HEK293 (cell line): ENCODE measurements at regions not wholly inside any gene's neighbourhood (a gene's known extent, or its start where the extent isn't known, plus 50 kb on each side); places are given as distances from the start of the nearest gene placed in this dataset.

Experiments
- CTCF ChIA-PET: fragments of 350-600 bp; formaldehyde crosslinking; extraction: SDS; loops from one replicate; lab custom pipeline; 2021; ENCODE audit warnings: antibody characterized with exemption; lab: Yijun Ruan, JAX
- POLR2A ChIA-PET: fragments of 300-600 bp; formaldehyde crosslinking; extraction: SDS; loops from one replicate; lab custom pipeline; 2020; ENCODE audit warnings: antibody characterized with exemption, inconsistent platforms; lab: Yijun Ruan, JAX
- H3K27ac ChIP-seq: fragments of 200-500 bp; sonication (Bioruptor generic); 2 replicates; pipeline ENCODE4 v1.5.1; 2014; ENCODE audit warnings: low read depth, low read length, control low read depth, inconsistent platforms; ENCODE audit errors: extremely low read depth
- H3K36me3 ChIP-seq, 2 experiments: fragments of 200-500 bp in 1 of 2; sonication (Bioruptor generic) in 1 of 2; 1 replicate in 1 of 2; 2 replicates in 1 of 2; pipeline ENCODE4 v1.5.1; 2014 to 2017; ENCODE audit warnings: inconsistent platforms in 2 of 2, low read length in 2 of 2; ENCODE audit not compliant: control insufficient read depth in 2 of 2, insufficient read depth in 1 of 2
- H3K4me1 ChIP-seq: fragments of 200-500 bp; sonication (Bioruptor generic); 2 replicates; pipeline ENCODE4 v1.5.1; 2014; ENCODE audit warnings: mild to moderate bottlenecking, low read length, inconsistent platforms; ENCODE audit not compliant: control insufficient read depth, insufficient read depth
- H3K4me3 ChIP-seq: 2 replicates; pipeline ENCODE4 v1.5.1; 2011; ENCODE audit warnings: low read depth, mild to moderate bottlenecking, control low read depth, low read length, moderate library complexity
- H3K9me3 ChIP-seq: fragments of 200-500 bp; sonication (Bioruptor generic); 2 replicates; pipeline ENCODE4 v1.5.1; 2014; ENCODE audit warnings: low read depth, low read length, inconsistent platforms; ENCODE audit not compliant: control insufficient read depth, insufficient read depth
- AEBP2 ChIP-seq: fragments of 450-650 bp; formaldehyde crosslinking; IDR thresholded peaks from 2 replicates; pipeline ENCODE4 v1.5.1; 2016; ENCODE audit warnings: missing biosample characterization, missing genetic modification characterization, borderline replicate concordance
- BCL11A ChIP-seq: fragments of 450-650 bp; formaldehyde crosslinking; IDR thresholded peaks from 2 replicates; pipeline ENCODE4 v1.5.1; 2016; ENCODE audit warnings: low read depth, missing biosample characterization, missing genetic modification characterization
- HOXA7 ChIP-seq: sonication (generic); formaldehyde crosslinking; IDR thresholded peaks from 2 replicates; pipeline ENCODE4 v1.8.1; 2022; ENCODE audit warnings: missing genetic modification reagents, borderline replicate concordance
- INSM2 ChIP-seq: fragments of 450-650 bp; formaldehyde crosslinking; IDR thresholded peaks from 2 replicates; pipeline ENCODE4 v1.5.1; 2016; ENCODE audit warnings: missing biosample characterization, missing genetic modification characterization
- PBX3 ChIP-seq: sonication (generic); formaldehyde crosslinking; IDR thresholded peaks from 2 replicates; pipeline ENCODE4 v1.8.1; 2022; ENCODE audit warnings: mild to moderate bottlenecking, moderate library complexity, missing genetic modification reagents
- SALL2 ChIP-seq: fragments of 450-650 bp; formaldehyde crosslinking; IDR thresholded peaks from 2 replicates; pipeline ENCODE4 v1.5.0; 2017; ENCODE audit warnings: missing biosample characterization, mild to moderate bottlenecking, missing genetic modification characterization, borderline replicate concordance
- WT1 ChIP-seq: fragments of 450-650 bp; formaldehyde crosslinking; IDR thresholded peaks from 2 replicates; pipeline ENCODE4 v1.5.1; 2016; ENCODE audit warnings: missing biosample characterization, missing genetic modification characterization
- ZBTB8A ChIP-seq: fragments of 450-650 bp; formaldehyde crosslinking; IDR thresholded peaks from 2 replicates; pipeline ENCODE4 v1.5.1; 2016; ENCODE audit warnings: missing biosample characterization, missing genetic modification characterization
- ZFP3 ChIP-seq: fragments of 450-650 bp; formaldehyde crosslinking; IDR thresholded peaks from 2 replicates; pipeline ENCODE4 v1.5.1; 2016; ENCODE audit warnings: low read depth, missing biosample characterization, missing genetic modification characterization
- ZNF239 ChIP-seq: fragments of 450-650 bp; formaldehyde crosslinking; IDR thresholded peaks from 2 replicates; pipeline ENCODE4 v1.5.1; 2016; ENCODE audit warnings: missing biosample characterization, missing genetic modification characterization
- ZNF292 ChIP-seq: fragments of 450-650 bp; formaldehyde crosslinking; IDR thresholded peaks from 2 replicates; pipeline ENCODE4 v1.5.1; 2016; ENCODE audit warnings: low read depth, missing biosample characterization, missing genetic modification characterization, borderline replicate concordance
- ZNF391 ChIP-seq: fragments of 450-650 bp; formaldehyde crosslinking; IDR thresholded peaks from 2 replicates; pipeline ENCODE4 v1.5.1; 2016; ENCODE audit warnings: low read depth, missing biosample characterization, missing genetic modification characterization, borderline replicate concordance
- ZNF549 ChIP-seq: fragments of 450-650 bp; IDR thresholded peaks from 2 replicates; pipeline ENCODE4 v1.5.1; 2018; ENCODE audit warnings: missing biosample characterization, missing genetic modification characterization, mild to moderate bottlenecking, inconsistent platforms, moderate library complexity
- ZNF600 ChIP-seq: fragments of 450-650 bp; formaldehyde crosslinking; IDR thresholded peaks from 2 replicates; pipeline ENCODE4 v1.5.1; 2016; ENCODE audit warnings: missing biosample characterization, missing genetic modification characterization
- TF ChIP-seq, protein P1 (sequence below): fragments of 450-650 bp; formaldehyde crosslinking; IDR thresholded peaks from 2 replicates; pipeline ENCODE4 v1.5.1; 2017; ENCODE audit warnings: missing biosample characterization, mild to moderate bottlenecking, missing genetic modification characterization, moderate library complexity
- TF ChIP-seq, protein P2 (sequence below): fragments of 450-650 bp; formaldehyde crosslinking; IDR thresholded peaks from 2 replicates; pipeline ENCODE4 v1.5.1; 2016; ENCODE audit warnings: missing biosample characterization, missing genetic modification characterization
- TF ChIP-seq, protein P3 (sequence below): fragments of 450-650 bp; formaldehyde crosslinking; IDR thresholded peaks from 2 replicates; pipeline ENCODE4 v1.5.1; 2016; ENCODE audit warnings: missing biosample characterization, missing genetic modification characterization, low read depth
- TF ChIP-seq, protein P4 (sequence below): fragments of 450-650 bp; formaldehyde crosslinking; IDR thresholded peaks from 2 replicates; pipeline ENCODE4 v1.5.0; 2017; ENCODE audit warnings: missing biosample characterization, missing genetic modification characterization, borderline replicate concordance

DNA sequence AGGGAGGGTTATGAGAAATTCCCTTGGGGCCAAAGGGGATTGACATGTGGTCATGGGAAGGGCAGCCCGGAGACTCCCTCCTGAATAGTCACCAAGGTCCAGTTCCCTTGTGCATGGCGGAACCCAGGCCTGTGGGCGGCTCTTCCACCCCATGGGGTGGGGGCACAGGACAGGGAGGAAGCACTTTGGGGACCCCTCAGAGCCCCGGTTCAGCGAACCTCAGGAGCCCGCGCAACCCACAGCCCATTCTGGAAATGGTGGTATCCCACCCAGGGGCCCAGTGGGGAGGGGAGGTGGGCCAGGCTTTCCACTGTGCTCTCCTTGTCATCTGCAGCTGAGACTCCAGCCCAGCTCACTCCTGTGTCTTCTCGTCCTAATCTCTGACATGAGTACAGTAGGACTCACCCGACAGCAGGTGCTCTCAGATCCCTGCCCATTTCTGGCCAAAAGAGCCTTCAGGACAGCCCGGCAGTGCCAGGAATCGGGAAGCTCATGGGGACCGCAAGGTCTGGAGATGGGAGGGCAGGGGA, 255.2 kb upstream of the SFSWAP start:
- ChIA-PET CTCF (interaction anchor here (0.6 to 2.5 kb wide), 11 partner anchors 37 to 772 kb away, joined by 3 to 23 read pairs (median 4); no protein-coding TSS in a partner anchor), POLR2A (no interaction called here)
- no peaks in the 10 kb centered on the region for H3K4me1 ChIP-seq
- H3K36me3 ChIP-seq: no peaks in the 10 kb centered on the region
- TF ChIP-seq ZNF239 (no peak), ZBTB8A (tag by site-specific recombination) (no peak), ZFP3 (tag by site-specific recombination) (no peak), BCL11A (tag by site-specific recombination) (no peak), WT1 (tag by site-specific recombination) (no peak), PBX3 (CRISPR knock-in tag) (no peak), INSM2 (tag by site-specific recombination) (no peak), ZNF549 (tag by site-specific recombination) (no peak), ZNF292 (tag by site-specific recombination) (no peak), AEBP2 (tag by site-specific recombination) (no peak), ZNF600 (no peak), SALL2 (tag by site-specific recombination) (no peak), ZNF391 (tag by site-specific recombination) (no peak), HOXA7 (CRISPR knock-in tag) (no peak)
- TF ChIP-seq, protein P1, sequence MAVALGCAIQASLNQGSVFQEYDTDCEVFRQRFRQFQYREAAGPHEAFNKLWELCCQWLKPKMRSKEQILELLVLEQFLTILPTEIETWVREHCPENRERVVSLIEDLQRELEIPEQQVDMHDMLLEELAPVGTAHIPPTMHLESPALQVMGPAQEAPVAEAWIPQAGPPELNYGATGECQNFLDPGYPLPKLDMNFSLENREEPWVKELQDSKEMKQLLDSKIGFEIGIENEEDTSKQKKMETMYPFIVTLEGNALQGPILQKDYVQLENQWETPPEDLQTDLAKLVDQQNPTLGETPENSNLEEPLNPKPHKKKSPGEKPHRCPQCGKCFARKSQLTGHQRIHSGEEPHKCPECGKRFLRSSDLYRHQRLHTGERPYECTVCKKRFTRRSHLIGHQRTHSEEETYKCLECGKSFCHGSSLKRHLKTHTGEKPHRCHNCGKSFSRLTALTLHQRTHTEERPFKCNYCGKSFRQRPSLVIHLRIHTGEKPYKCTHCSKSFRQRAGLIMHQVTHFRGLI (tag by site-specific recombination): no peak
- TF ChIP-seq, protein P2, sequence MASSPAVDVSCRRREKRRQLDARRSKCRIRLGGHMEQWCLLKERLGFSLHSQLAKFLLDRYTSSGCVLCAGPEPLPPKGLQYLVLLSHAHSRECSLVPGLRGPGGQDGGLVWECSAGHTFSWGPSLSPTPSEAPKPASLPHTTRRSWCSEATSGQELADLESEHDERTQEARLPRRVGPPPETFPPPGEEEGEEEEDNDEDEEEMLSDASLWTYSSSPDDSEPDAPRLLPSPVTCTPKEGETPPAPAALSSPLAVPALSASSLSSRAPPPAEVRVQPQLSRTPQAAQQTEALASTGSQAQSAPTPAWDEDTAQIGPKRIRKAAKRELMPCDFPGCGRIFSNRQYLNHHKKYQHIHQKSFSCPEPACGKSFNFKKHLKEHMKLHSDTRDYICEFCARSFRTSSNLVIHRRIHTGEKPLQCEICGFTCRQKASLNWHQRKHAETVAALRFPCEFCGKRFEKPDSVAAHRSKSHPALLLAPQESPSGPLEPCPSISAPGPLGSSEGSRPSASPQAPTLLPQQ (tag by site-specific recombination): no peak
- TF ChIP-seq, protein P3, sequence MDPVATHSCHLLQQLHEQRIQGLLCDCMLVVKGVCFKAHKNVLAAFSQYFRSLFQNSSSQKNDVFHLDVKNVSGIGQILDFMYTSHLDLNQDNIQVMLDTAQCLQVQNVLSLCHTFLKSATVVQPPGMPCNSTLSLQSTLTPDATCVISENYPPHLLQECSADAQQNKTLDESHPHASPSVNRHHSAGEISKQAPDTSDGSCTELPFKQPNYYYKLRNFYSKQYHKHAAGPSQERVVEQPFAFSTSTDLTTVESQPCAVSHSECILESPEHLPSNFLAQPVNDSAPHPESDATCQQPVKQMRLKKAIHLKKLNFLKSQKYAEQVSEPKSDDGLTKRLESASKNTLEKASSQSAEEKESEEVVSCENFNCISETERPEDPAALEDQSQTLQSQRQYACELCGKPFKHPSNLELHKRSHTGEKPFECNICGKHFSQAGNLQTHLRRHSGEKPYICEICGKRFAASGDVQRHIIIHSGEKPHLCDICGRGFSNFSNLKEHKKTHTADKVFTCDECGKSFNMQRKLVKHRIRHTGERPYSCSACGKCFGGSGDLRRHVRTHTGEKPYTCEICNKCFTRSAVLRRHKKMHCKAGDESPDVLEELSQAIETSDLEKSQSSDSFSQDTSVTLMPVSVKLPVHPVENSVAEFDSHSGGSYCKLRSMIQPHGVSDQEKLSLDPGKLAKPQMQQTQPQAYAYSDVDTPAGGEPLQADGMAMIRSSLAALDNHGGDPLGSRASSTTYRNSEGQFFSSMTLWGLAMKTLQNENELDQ (tag by site-specific recombination): no peak
- TF ChIP-seq, protein P4, sequence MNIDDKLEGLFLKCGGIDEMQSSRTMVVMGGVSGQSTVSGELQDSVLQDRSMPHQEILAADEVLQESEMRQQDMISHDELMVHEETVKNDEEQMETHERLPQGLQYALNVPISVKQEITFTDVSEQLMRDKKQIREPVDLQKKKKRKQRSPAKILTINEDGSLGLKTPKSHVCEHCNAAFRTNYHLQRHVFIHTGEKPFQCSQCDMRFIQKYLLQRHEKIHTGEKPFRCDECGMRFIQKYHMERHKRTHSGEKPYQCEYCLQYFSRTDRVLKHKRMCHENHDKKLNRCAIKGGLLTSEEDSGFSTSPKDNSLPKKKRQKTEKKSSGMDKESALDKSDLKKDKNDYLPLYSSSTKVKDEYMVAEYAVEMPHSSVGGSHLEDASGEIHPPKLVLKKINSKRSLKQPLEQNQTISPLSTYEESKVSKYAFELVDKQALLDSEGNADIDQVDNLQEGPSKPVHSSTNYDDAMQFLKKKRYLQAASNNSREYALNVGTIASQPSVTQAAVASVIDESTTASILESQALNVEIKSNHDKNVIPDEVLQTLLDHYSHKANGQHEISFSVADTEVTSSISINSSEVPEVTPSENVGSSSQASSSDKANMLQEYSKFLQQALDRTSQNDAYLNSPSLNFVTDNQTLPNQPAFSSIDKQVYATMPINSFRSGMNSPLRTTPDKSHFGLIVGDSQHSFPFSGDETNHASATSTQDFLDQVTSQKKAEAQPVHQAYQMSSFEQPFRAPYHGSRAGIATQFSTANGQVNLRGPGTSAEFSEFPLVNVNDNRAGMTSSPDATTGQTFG (tag by site-specific recombination): no peak
- H3K27ac ChIP-seq: no peak overlapping the region
- no peaks in the 10 kb centered on the region for H3K9me3 ChIP-seq
- no peak overlapping the region for H3K4me3 ChIP-seq
